Activated CD4-positive, alpha-beta memory T cell treated with anti-CD3 and anti-CD28 coated beads for 36 hours (primary cell): ENCODE measurements at regions not wholly inside any gene's neighbourhood (a gene's known extent, or its start where the extent isn't known, plus 50 kb on each side); places are given as distances from the start of the nearest gene placed in this dataset.

Source experiments
- CTCF ChIA-PET: fragments of 350-600 bp; sonication (Branson Sonifier 250); formaldehyde crosslinking; loops from one replicate; lab custom pipeline; 2021; ENCODE audit warnings: antibody characterized with exemption, inconsistent platforms; lab: Charles Lee
- POLR2A ChIA-PET: fragments of 350-600 bp; sonication (Branson Sonifier 250); formaldehyde crosslinking; loops from one replicate; lab custom pipeline; 2021; ENCODE audit warnings: antibody characterized with exemption; lab: Charles Lee
- DNase-seq: peaks from one replicate; pipeline ENCODE4 v3.0.0-alpha.2; 2020
- H3K27ac Mint-ChIP-seq: one replicate; pipeline ENCODE4 v1.8.0; 2021; ENCODE audit warnings: mixed read lengths
- H3K27me3 Mint-ChIP-seq: one replicate; pipeline ENCODE4 v1.8.0; 2021; ENCODE audit warnings: mixed read lengths
- H3K36me3 Mint-ChIP-seq: one replicate; pipeline ENCODE4 v1.8.0; 2021; ENCODE audit warnings: mixed read lengths
- H3K4me1 Mint-ChIP-seq: one replicate; pipeline ENCODE4 v1.8.0; 2021; ENCODE audit warnings: low read depth, mixed read lengths
- H3K4me3 Mint-ChIP-seq: one replicate; pipeline ENCODE4 v1.8.0; 2021; ENCODE audit warnings: mild to moderate bottlenecking, mixed read lengths
- H3K9me3 Mint-ChIP-seq: one replicate; pipeline ENCODE4 v1.8.0; 2021; ENCODE audit warnings: mixed read lengths
- intact Hi-C: fragments of 100-400 bp; cut with micrococcal nuclease; formaldehyde crosslinking; loops from one replicate; pipeline ENCODE4 v1.15.1; 2023

- ChIA-PET CTCF (interaction anchor here (0.7 to 3.2 kb wide), 4 partner anchors 15 to 707 kb away, joined by 3 to 21 read pairs (median 5); no protein-coding TSS in a partner anchor), POLR2A (interaction anchor here (1.2 to 1.8 kb wide), 2 partner anchors 69 to 217 kb away, joined by 5 to 6 read pairs; partner anchors contain the start of gene ZNF438)
- Mint-ChIP-seq H3K4me3 (peak overlapping the region; percentile 8), H3K4me1 (peaks cover 53% of the 10 kb centered on the region), H3K27me3 (no peaks in the 10 kb centered on the region), H3K36me3 (no peaks in the 10 kb centered on the region), H3K27ac (peak overlapping the region; percentile 92), H3K9me3 (no peaks in the 10 kb centered on the region)
- intact Hi-C loops: loop anchor here (1.0 to 5.0 kb wide), 9 partner anchors 33 to 662 kb away; partner anchors contain the start of gene ZEB1
- no peak for DNase-seq
Measured at GRCh38 chr10:31100662-31101061, 69.0 kb upstream of the ZNF438 start.

DNA sequence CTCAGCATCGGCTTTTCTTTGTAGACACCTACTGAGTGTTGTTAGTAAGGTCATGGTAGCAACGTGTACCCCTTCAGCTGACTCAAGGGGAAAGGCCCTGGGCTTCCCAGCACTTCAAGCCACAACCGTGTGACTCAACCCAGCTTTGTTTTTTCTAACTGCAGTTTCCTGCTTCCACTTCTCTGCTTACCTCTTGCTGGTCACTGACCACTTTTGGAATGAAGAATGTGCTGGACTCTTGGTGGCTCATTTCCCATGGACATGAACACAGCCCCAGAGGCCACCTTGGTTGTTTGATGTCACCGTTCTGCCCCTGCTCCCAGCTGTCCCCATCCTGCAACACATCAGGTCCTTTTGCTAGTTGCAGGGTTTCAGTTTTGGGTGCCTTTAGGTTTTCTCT, 69.5 kb upstream of the ZNF438 start:
- ChIA-PET POLR2A (interaction anchor here (1.2 to 1.8 kb wide), 2 partner anchors 69 to 217 kb away, joined by 5 to 6 read pairs; partner anchors contain the start of gene ZNF438), CTCF (interaction anchor here (0.6 to 3.2 kb wide), 5 partner anchors 13 to 394 kb away, joined by 3 to 21 read pairs (median 3); no protein-coding TSS in a partner anchor)
- Mint-ChIP-seq H3K9me3 (no peaks in the 10 kb centered on the region), H3K4me3 (peak overlapping the region; percentile 8), H3K27ac (peak overlapping the region; percentile 92), H3K36me3 (no peaks in the 10 kb centered on the region), H3K27me3 (no peaks in the 10 kb centered on the region), H3K4me1 (peaks cover 48% of the 10 kb centered on the region)
- peak; percentile 89 for DNase-seq
- intact Hi-C loops: loop anchor here (1.0 to 5.0 kb wide), 9 partner anchors 32 to 661 kb away; partner anchors contain the start of gene ZEB1

DNA sequence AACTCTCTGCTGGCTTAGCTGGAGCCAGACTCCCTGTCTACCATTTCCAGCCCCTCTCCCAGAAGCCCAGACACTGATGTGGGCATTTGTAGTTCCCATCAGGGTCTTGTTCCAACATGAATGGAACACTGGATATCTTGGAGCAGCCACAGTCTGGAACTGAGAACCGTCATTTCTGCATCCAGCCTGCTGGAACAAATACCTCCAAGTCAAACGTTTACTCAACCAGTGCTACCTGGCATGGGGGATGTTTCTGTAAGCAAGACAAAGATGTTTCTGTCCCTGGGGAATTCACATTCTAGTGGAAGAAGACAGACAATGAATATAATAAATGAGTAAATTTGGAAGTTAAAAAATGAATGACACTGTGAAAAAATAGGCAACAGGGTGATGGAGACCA, 70.8 kb upstream of the ZNF438 start:
- H3K9me3 Mint-ChIP-seq: no peaks in the 10 kb centered on the region
- H3K4me1 Mint-ChIP-seq: peaks cover 43% of the 10 kb centered on the region
- CTCF ChIA-PET: interaction anchor here (1.3 kb wide), 1 partner anchor 350 kb away, joined by 3 read pairs; no protein-coding TSS in a partner anchor
- H3K4me3 Mint-ChIP-seq: no peak overlapping the region
- no peaks in the 10 kb centered on the region for H3K27me3 Mint-ChIP-seq
- POLR2A ChIA-PET: no interaction called here
- intact Hi-C loops: loop anchor here (5.0 kb wide), 4 partner anchors 115 to 660 kb away; no protein-coding TSS in a partner anchor
- DNase-seq: no peak
- H3K36me3 Mint-ChIP-seq: no peaks in the 10 kb centered on the region
- H3K27ac Mint-ChIP-seq: no peak overlapping the region

DNA sequence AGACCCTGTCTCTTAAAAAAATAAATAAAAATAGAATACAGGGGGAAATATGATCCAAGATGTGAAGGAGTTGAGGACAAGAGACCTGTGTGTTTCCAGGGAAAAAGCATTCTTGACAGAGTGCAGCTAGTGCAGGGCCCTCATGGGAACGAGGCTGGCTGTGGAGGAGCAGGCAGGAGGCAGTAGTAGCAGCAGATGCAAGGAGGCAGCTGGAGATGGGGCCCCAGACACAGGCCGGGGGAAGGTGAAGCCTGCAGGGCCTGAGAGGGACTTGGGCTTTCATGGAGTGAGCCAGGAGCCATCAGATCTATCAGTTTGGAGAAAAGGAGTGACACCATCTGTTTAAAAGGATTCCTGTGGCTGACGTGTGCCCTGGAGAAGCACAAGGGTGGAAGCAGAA, 71.4 kb upstream of the ZNF438 start:
- intact Hi-C loops: loop anchor here (5.0 kb wide), 4 partner anchors 116 to 659 kb away; no protein-coding TSS in a partner anchor
- no peak overlapping the region for H3K27ac Mint-ChIP-seq
- POLR2A ChIA-PET: no interaction called here
- H3K4me3 Mint-ChIP-seq: no peak overlapping the region
- no peaks in the 10 kb centered on the region for H3K27me3 Mint-ChIP-seq
- CTCF ChIA-PET: no interaction called here
- no peaks in the 10 kb centered on the region for H3K36me3 Mint-ChIP-seq
- H3K9me3 Mint-ChIP-seq: peaks cover under 1% of the 10 kb centered on the region
- DNase-seq: no peak
- peaks cover 43% of the 10 kb centered on the region for H3K4me1 Mint-ChIP-seq

GRCh38 chr10:31112961-31113360, 81.3 kb upstream of the ZNF438 start:
- no peaks in the 10 kb centered on the region for H3K4me1 Mint-ChIP-seq
- POLR2A ChIA-PET: no interaction called here

GRCh38 chr10:31116226-31116625, 84.6 kb upstream of the ZNF438 start:
- no peak for DNase-seq
- CTCF ChIA-PET: no interaction called here
- POLR2A ChIA-PET: no interaction called here
- peaks cover 1% of the 10 kb centered on the region for H3K36me3 Mint-ChIP-seq
- H3K27me3 Mint-ChIP-seq: peaks cover 1% of the 10 kb centered on the region
- intact Hi-C loops: no loop called here
- no peaks in the 10 kb centered on the region for H3K9me3 Mint-ChIP-seq
- H3K4me3 Mint-ChIP-seq: no peak overlapping the region
- peaks cover 7% of the 10 kb centered on the region for H3K4me1 Mint-ChIP-seq
- no peak overlapping the region for H3K27ac Mint-ChIP-seq

More at GRCh38 chr10:31112961-31113360, 81.3 kb upstream of the ZNF438 start:
- Mint-ChIP-seq H3K27me3 (no peaks in the 10 kb centered on the region), H3K27ac (no peak overlapping the region), H3K9me3 (peaks cover 2% of the 10 kb centered on the region), H3K36me3 (peaks cover 1% of the 10 kb centered on the region), H3K4me3 (no peak overlapping the region)
- DNase-seq: no peak
- CTCF ChIA-PET: interaction anchor here (1.1 kb wide), 1 partner anchor 8 kb away, joined by 3 read pairs; no protein-coding TSS in a partner anchor
- intact Hi-C loops: no loop called here

- DNase-seq: no peak
- ChIA-PET POLR2A (no interaction called here), CTCF (no interaction called here)
- intact Hi-C loops: no loop called here
- no peak overlapping the region for H3K27ac Mint-ChIP-seq
- peaks cover 1% of the 10 kb centered on the region for H3K36me3 Mint-ChIP-seq
- H3K9me3 Mint-ChIP-seq: no peaks in the 10 kb centered on the region
- peaks cover 16% of the 10 kb centered on the region for H3K4me1 Mint-ChIP-seq
- H3K27me3 Mint-ChIP-seq: peaks cover 1% of the 10 kb centered on the region
- H3K4me3 Mint-ChIP-seq: no peak overlapping the region
Measured at GRCh38 chr10:31118556-31118955, 86.9 kb upstream of the ZNF438 start.

GRCh38 chr10:31120392-31120791, 88.7 kb upstream of the ZNF438 start:
- no peaks in the 10 kb centered on the region for H3K9me3 Mint-ChIP-seq
- H3K4me3 Mint-ChIP-seq: no peak overlapping the region
- H3K36me3 Mint-ChIP-seq: no peaks in the 10 kb centered on the region
- CTCF ChIA-PET: interaction anchor here (1.0 to 1.8 kb wide), 2 partner anchors 8 to 15 kb away, joined by 3 to 5 read pairs; no protein-coding TSS in a partner anchor
- H3K27me3 Mint-ChIP-seq: peaks cover 1% of the 10 kb centered on the region
- DNase-seq: no peak
- POLR2A ChIA-PET: no interaction called here
- intact Hi-C loops: no loop called here
- peaks cover 28% of the 10 kb centered on the region for H3K4me1 Mint-ChIP-seq
- H3K27ac Mint-ChIP-seq: no peak overlapping the region

GRCh38 chr10:31120961-31121685, 89.5 kb upstream of the ZNF438 start:
- Mint-ChIP-seq H3K36me3 (no peaks in the 10 kb centered on the region), H3K4me1 (peaks cover 33% of the 10 kb centered on the region), H3K4me3 (no peak overlapping the region), H3K27me3 (peaks cover 1% of the 10 kb centered on the region), H3K9me3 (no peaks in the 10 kb centered on the region), H3K27ac (no peak overlapping the region)
- ChIA-PET CTCF (interaction anchor here (0.6 to 1.8 kb wide), 3 partner anchors 9 to 1904 kb away, joined by 3 to 5 read pairs (median 3); no protein-coding TSS in a partner anchor), POLR2A (no interaction called here)
- DNase-seq: no peak
- intact Hi-C loops: no loop called here

DNA sequence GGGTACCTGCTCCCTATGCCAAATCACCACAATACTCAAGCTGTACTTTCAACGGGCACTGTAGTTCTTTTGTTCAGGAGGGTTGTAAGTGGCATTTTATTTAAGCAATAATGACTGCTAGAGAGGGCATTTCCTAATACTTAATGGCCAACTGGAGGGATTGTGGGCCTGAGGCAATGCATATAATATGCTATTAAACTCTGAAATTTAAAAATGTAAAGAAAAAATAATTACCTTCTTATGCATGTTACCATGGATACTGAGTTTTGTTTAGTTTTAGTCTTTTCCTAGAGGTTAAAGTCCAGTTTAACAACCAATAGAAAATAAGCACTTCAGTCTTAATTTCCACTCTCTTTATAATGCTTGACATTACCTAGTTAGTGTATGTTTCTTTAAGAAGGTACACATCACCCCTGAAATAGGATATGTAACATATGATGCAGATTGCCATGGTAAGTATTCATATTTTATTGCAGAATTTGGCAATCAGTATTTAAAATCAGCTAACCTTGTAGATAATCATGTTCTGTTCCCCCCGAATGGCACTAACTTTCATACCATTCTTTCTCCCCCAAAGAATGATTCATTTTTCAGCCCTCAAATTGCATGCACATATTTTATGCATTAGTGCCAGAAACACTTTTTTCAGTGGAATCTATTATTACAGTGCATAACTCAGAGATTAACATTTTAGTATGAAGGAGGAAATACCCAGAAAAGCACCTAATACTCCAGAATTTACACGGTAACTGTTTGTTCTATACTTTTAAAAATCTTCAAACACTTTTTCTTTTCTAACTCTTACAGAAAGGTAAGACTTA, 90.3 kb upstream of the ZNF438 start:
- Mint-ChIP-seq H3K4me1 (peaks cover 39% of the 10 kb centered on the region), H3K4me3 (no peak overlapping the region), H3K36me3 (no peaks in the 10 kb centered on the region), H3K27me3 (peaks cover 1% of the 10 kb centered on the region), H3K27ac (peak overlapping the region; percentile 5), H3K9me3 (no peaks in the 10 kb centered on the region)
- CTCF ChIA-PET: no interaction called here
- DNase-seq: no peak
- intact Hi-C loops: no loop called here
- POLR2A ChIA-PET: no interaction called here

- no peak overlapping the region for H3K4me3 Mint-ChIP-seq
- no peak overlapping the region for H3K27ac Mint-ChIP-seq
- intact Hi-C loops: no loop called here
- H3K27me3 Mint-ChIP-seq: no peaks in the 10 kb centered on the region
- H3K36me3 Mint-ChIP-seq: no peaks in the 10 kb centered on the region
- no peak for DNase-seq
- CTCF ChIA-PET: no interaction called here
- H3K9me3 Mint-ChIP-seq: no peaks in the 10 kb centered on the region
- POLR2A ChIA-PET: no interaction called here
- H3K4me1 Mint-ChIP-seq: peaks cover 39% of the 10 kb centered on the region
Measured at GRCh38 chr10:31123946-31124345, 92.3 kb upstream of the ZNF438 start.

GRCh38 chr10:31124852-31125251, 93.2 kb upstream of the ZNF438 start:
- intact Hi-C loops: no loop called here
- DNase-seq: no peak
- Mint-ChIP-seq H3K4me3 (no peak overlapping the region), H3K4me1 (peaks cover 39% of the 10 kb centered on the region), H3K36me3 (no peaks in the 10 kb centered on the region), H3K27me3 (no peaks in the 10 kb centered on the region), H3K9me3 (no peaks in the 10 kb centered on the region), H3K27ac (peak overlapping the region; percentile 35)
- CTCF ChIA-PET: no interaction called here
- POLR2A ChIA-PET: interaction anchor here (0.6 kb wide), 1 partner anchor 797 kb away, joined by 4 read pairs; no protein-coding TSS in a partner anchor
